Neuronal stem cell (in vitro differentiated cells): ENCODE measurements at regions not wholly inside any gene's neighbourhood (a gene's known extent, or its start where the extent isn't known, plus 50 kb on each side); places are given as distances from the start of the nearest gene placed in this dataset.

Experiments used
- DNase-seq: peaks from one replicate; pipeline ENCODE4 v3.0.0-alpha.2; 2013; ENCODE audit warnings: low spot score
- H2AFZ ChIP-seq: one replicate; pipeline ENCODE4 v1.6.1; 2013; ENCODE audit warnings: mild to moderate bottlenecking, low read length, inconsistent platforms
- H2AK5ac ChIP-seq: 2 replicates; pipeline ENCODE4 v1.6.1; 2013; ENCODE audit warnings: low read depth, mild to moderate bottlenecking, inconsistent platforms, low read length, moderate library complexity, mixed read lengths
- H2BK120ac ChIP-seq: 2 replicates; pipeline ENCODE4 v1.6.1; 2013; ENCODE audit warnings: low read depth, mild to moderate bottlenecking, inconsistent platforms, low read length, moderate library complexity, mixed read lengths
- H2BK12ac ChIP-seq: one replicate; pipeline ENCODE4 v1.6.1; 2013; ENCODE audit warnings: low read length, inconsistent platforms
- H2BK15ac ChIP-seq: 2 replicates; pipeline ENCODE4 v1.6.1; 2013; ENCODE audit warnings: mild to moderate bottlenecking, low read length, inconsistent platforms, mixed read lengths
- H2BK5ac ChIP-seq: one replicate; pipeline ENCODE4 v1.6.1; 2013; ENCODE audit warnings: inconsistent platforms, mild to moderate bottlenecking, low read length, moderate library complexity
- H3K14ac ChIP-seq: one replicate; pipeline ENCODE4 v1.6.1; 2013; ENCODE audit warnings: low read length, inconsistent platforms
- H3K18ac ChIP-seq: 2 replicates; pipeline ENCODE4 v1.6.1; 2013; ENCODE audit warnings: low read length, inconsistent platforms
- H3K23ac ChIP-seq: 2 replicates; pipeline ENCODE4 v1.6.1; 2013; ENCODE audit warnings: low read depth, mild to moderate bottlenecking, mixed read lengths, low read length, inconsistent platforms; ENCODE audit not compliant: poor library complexity
- H3K27ac ChIP-seq: replicated peaks from 3 replicates; pipeline ENCODE4 v1.5.1; 2013; ENCODE audit warnings: low read length, inconsistent platforms
- H3K27me3 ChIP-seq, 3 experiments: 2 replicates each; pipeline ENCODE4 v1.6.1; 2013; ENCODE audit warnings: low read length in 3 of 3, mild to moderate bottlenecking in 2 of 3, inconsistent platforms in 1 of 3, low read depth in 1 of 3, mixed read lengths in 1 of 3, moderate library complexity in 1 of 3; ENCODE audit not compliant: control insufficient read depth in 3 of 3, insufficient read depth in 3 of 3
- H3K36me3 ChIP-seq, 2 donors: replicated peaks in 1 of 2; 2 replicates each; pipeline ENCODE4 v1.6.1; 2013; ENCODE audit warnings: low read length in 2 of 2; ENCODE audit not compliant: control insufficient read depth in 2 of 2, insufficient read depth in 2 of 2
- H3K4ac ChIP-seq: 2 replicates; pipeline ENCODE4 v1.6.1; 2013; ENCODE audit warnings: inconsistent platforms, mild to moderate bottlenecking, low read length, moderate library complexity
- H3K4me1 ChIP-seq, 2 donors: 1 replicate in 1 of 2; 2 replicates in 1 of 2; pipeline ENCODE4 v1.6.1; 2013; ENCODE audit warnings: low read length in 2 of 2, low read depth in 1 of 2; ENCODE audit not compliant: control insufficient read depth in 2 of 2, insufficient read depth in 1 of 2
- H3K4me2 ChIP-seq: one replicate; pipeline ENCODE4 v1.6.1; 2013; ENCODE audit warnings: mild to moderate bottlenecking, low read length, inconsistent platforms; ENCODE audit not compliant: insufficient read depth, poor library complexity, severe bottlenecking
- H3K4me3 ChIP-seq, 2 donors: 2 replicates each; pipeline ENCODE4 v1.5.1; 2013; ENCODE audit warnings: low read length in 2 of 2, mild to moderate bottlenecking in 2 of 2, inconsistent platforms in 1 of 2, moderate library complexity in 1 of 2
- H3K79me1 ChIP-seq: one replicate; pipeline ENCODE4 v1.6.1; 2013; ENCODE audit warnings: low read depth, mild to moderate bottlenecking, inconsistent platforms, low read length, moderate library complexity
- H3K9ac ChIP-seq: one replicate; pipeline ENCODE4 v1.6.1; 2013; ENCODE audit warnings: mild to moderate bottlenecking, low read depth, low read length, inconsistent platforms; ENCODE audit not compliant: poor library complexity
- H3K9me3 ChIP-seq, 2 donors: replicated peaks in 1 of 2; 2 replicates each; pipeline versions ENCODE3 to v1.6.1; 2013; ENCODE audit warnings: low read length in 2 of 2, mild to moderate bottlenecking in 2 of 2, inconsistent platforms in 1 of 2, low read depth in 1 of 2, mixed read lengths in 1 of 2, moderate library complexity in 1 of 2; ENCODE audit not compliant: control insufficient read depth in 2 of 2, insufficient read depth in 1 of 2
- H4K8ac ChIP-seq: one replicate; pipeline ENCODE4 v1.6.1; 2013; ENCODE audit warnings: low read depth, mild to moderate bottlenecking, inconsistent platforms, low read length, moderate library complexity
- H4K91ac ChIP-seq: one replicate; pipeline ENCODE4 v1.6.1; 2013; ENCODE audit warnings: low read length, low read depth, mild to moderate bottlenecking, inconsistent platforms; ENCODE audit not compliant: poor library complexity
- WGBS, 2 donors: extraction: QIAGEN DNeasy Blood & Tissue Kit; methylation state at CpG; one replicate each; pipeline ENCODE4 v1.1.7; 2013; ENCODE audit warnings: missing lambda C conversion rate in 2 of 2, mixed read lengths in 1 of 2; ENCODE audit not compliant: insufficient read length in 2 of 2, insufficient replicate concordance in 1 of 2; ENCODE audit errors: extremely low coverage in 2 of 2; 5-methylcytosine and 5-hydroxymethylcytosine counted together

DNA sequence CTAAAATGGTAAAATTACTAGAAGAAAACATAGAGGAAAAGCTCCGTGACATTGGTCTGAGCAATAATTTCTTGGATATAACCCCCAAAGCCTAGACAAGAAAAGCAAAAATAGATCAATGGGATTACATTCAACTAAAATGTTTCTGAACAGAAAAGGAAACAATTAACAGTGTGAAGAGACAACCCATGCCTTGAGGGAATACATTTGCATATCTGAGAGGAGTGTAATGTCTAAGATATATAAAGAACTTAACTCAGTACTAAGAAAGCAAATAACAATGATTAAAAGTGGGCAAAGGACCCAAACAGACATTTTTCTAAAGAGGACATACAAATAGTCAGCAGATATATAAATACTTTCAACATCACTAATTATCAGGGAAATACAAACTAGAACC lies 206.2 kb downstream of the VAPA start:
- H3K4ac ChIP-seq: no peak overlapping the region
- H3K79me1 ChIP-seq: no peaks in the 10 kb centered on the region
- no peak for DNase-seq
- H3K18ac ChIP-seq: no peak overlapping the region
- H4K8ac ChIP-seq: no peak overlapping the region
- no peaks in the 10 kb centered on the region for H3K36me3 ChIP-seq
- no peak overlapping the region for H3K4me2 ChIP-seq
- H3K9me3 ChIP-seq: peaks cover 2 to 4% of the 10 kb centered on the region in 2 donors
- no peak overlapping the region for H3K14ac ChIP-seq
- H2BK15ac ChIP-seq: no peak overlapping the region
- H3K27ac ChIP-seq: no peak overlapping the region
- H2AK5ac ChIP-seq: no peak overlapping the region
- H3K23ac ChIP-seq: no peak overlapping the region
- no peak overlapping the region for H2BK5ac ChIP-seq
- H2BK12ac ChIP-seq: no peak overlapping the region
- no peak overlapping the region for H3K9ac ChIP-seq
- no peak overlapping the region for H4K91ac ChIP-seq
- peaks cover 5 to 18% of the 10 kb centered on the region in 2 donors for H3K4me1 ChIP-seq
- H3K27me3 ChIP-seq: no peaks in the 10 kb centered on the region
- H2AFZ ChIP-seq: no peak overlapping the region
- no peak overlapping the region for H3K4me3 ChIP-seq
- no peak overlapping the region for H2BK120ac ChIP-seq
- WGBS, 2 donors: no CpG with 5 or more reads among the region's 1 CpG

DNA sequence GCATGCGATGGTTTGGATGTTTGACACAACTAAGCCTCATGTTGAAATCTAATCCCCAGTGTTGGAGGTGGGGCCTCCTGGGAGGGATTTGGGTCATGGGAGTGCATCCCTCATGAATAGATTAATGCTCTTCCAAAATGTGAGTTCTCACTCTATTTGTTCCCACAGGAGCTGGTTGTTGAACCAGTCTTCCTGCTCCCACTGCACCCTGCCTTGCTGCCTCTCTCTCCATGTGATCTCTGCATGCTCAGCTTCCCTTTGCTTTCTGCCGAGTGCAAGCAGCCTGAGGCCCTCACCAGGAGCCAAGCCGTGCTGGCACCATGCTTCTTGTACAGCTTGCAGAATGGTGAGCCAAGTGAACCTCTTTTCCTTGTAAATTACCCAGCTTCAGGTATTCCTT lies 206.8 kb downstream of the VAPA start:
- H3K79me1 ChIP-seq: no peaks in the 10 kb centered on the region
- peaks cover 2 to 4% of the 10 kb centered on the region in 2 donors for H3K9me3 ChIP-seq
- no peak overlapping the region for H4K91ac ChIP-seq
- H2BK12ac ChIP-seq: no peak overlapping the region
- H2BK15ac ChIP-seq: no peak overlapping the region
- no peaks in the 10 kb centered on the region for H3K36me3 ChIP-seq
- no peak overlapping the region for H3K9ac ChIP-seq
- H3K4me1 ChIP-seq: peaks cover 5 to 21% of the 10 kb centered on the region in 2 donors
- H2AK5ac ChIP-seq: no peak overlapping the region
- no peak overlapping the region for H2AFZ ChIP-seq
- H3K27ac ChIP-seq: no peak overlapping the region
- no peak overlapping the region for H3K4me3 ChIP-seq
- H3K14ac ChIP-seq: peak overlapping the region; percentile 97
- no peak overlapping the region for H2BK120ac ChIP-seq
- H3K4me2 ChIP-seq: no peak overlapping the region
- no peaks in the 10 kb centered on the region for H3K27me3 ChIP-seq
- DNase-seq: no peak
- H3K18ac ChIP-seq: peak overlapping the region; percentile 69
- peak overlapping the region; percentile 71 for H3K23ac ChIP-seq
- no peak overlapping the region for H3K4ac ChIP-seq
- no CpG with 5 or more reads among the region's 3 CpGs for whole genome bisulfite sequencing, 2 donors
- no peak overlapping the region for H2BK5ac ChIP-seq
- H4K8ac ChIP-seq: no peak overlapping the region

DNA sequence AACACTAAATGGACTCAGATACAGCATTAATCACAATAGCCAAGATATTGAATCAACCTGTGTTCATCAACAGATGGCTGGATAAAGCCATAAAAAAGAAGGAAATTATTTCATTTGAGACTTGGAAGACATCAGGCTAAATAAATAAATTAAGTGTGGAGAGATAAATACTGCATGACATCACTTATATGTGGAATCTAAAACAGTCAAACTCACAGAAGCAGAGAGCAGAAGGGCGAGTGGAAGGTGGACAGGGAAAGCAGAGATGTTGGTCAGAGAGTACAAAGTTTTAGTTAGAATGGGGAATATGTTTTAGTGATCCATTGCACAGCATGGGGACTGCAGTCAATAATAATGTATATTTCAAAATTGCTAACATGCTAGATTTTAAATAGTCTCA lies 207.2 kb downstream of the VAPA start:
- H2BK120ac ChIP-seq: no peak overlapping the region
- H3K9ac ChIP-seq: no peak overlapping the region

DNA sequence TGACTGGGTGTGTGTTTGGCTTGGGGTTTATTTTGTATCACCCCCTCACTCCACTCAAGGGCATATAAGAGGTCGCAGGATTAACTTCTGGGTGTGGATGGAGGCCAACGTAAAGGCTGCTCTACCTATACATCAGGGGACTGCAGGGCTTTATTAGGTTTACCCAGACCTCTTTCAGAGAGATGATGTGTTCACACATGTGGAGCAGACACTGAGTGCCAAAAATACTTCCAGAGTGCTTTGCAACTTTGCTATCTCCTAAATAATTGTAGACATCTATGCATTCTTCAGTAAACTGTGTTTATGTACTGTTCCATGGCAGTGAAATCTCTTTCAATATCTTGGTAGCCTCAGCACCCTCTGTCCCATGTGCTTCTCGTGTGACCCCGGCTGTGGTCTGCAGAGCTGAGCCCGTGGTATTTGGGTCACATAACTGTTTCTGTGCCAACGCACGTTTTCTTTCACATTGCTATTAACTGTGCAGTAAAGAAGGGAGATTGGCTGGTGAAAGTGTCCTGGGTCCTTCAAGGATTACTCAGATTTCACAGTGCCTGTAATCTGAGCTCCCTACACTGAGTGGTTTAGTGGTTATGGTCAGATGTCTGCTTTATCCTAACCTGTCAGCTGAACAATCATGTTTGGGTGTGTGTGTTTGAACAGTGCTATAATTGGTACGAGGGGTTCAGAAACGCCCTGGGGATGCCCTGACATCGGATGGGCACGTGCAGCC lies 208.1 kb downstream of the VAPA start:
- H2AK5ac ChIP-seq: no peak overlapping the region
- no CpG with 5 or more reads among the region's 11 CpGs for WGBS, 2 donors
- peaks cover 5 to 23% of the 10 kb centered on the region in 2 donors for H3K4me1 ChIP-seq
- H3K14ac ChIP-seq: no peak overlapping the region
- no peak overlapping the region for H3K23ac ChIP-seq
- H3K4me3 ChIP-seq: no peak overlapping the region
- no peak overlapping the region for H2BK5ac ChIP-seq
- H3K18ac ChIP-seq: no peak overlapping the region
- H2BK12ac ChIP-seq: no peak overlapping the region
- no peaks in the 10 kb centered on the region for H3K27me3 ChIP-seq
- H2AFZ ChIP-seq: peak overlapping the region; percentile 40
- H3K36me3 ChIP-seq: no peaks in the 10 kb centered on the region
- no peak overlapping the region for H4K8ac ChIP-seq
- peaks cover 2 to 4% of the 10 kb centered on the region in 2 donors for H3K9me3 ChIP-seq
- H3K9ac ChIP-seq: no peak overlapping the region
- DNase-seq: no peak
- no peak overlapping the region for H3K27ac ChIP-seq
- no peak overlapping the region for H3K4ac ChIP-seq
- no peak overlapping the region for H3K4me2 ChIP-seq
- no peak overlapping the region for H4K91ac ChIP-seq
- H3K79me1 ChIP-seq: no peaks in the 10 kb centered on the region
- no peak overlapping the region for H2BK120ac ChIP-seq
- H2BK15ac ChIP-seq: no peak overlapping the region

More for the DNA sequence above, 207.2 kb downstream of the VAPA start:
- Histone ChIP-seq H2AFZ (no peak overlapping the region), H3K4me3 (no peak overlapping the region), H2BK5ac (no peak overlapping the region), H2BK12ac (no peak overlapping the region), H3K4me2 (no peak overlapping the region), H3K23ac (no peak overlapping the region), H4K91ac (no peak overlapping the region), H4K8ac (no peak overlapping the region), H2AK5ac (no peak overlapping the region), H3K79me1 (no peaks in the 10 kb centered on the region), H3K27me3 (no peaks in the 10 kb centered on the region), H3K18ac (no peak overlapping the region), H3K36me3 (no peaks in the 10 kb centered on the region), H3K4me1 (peaks cover 5 to 21% of the 10 kb centered on the region in 2 donors), H3K14ac (no peak overlapping the region), H3K27ac (no peak overlapping the region), H3K9me3 (peaks cover 2 to 4% of the 10 kb centered on the region in 2 donors), H3K4ac (no peak overlapping the region), H2BK15ac (no peak overlapping the region)
- no peak for DNase-seq
- WGBS, 2 donors: no CpG with 5 or more reads among the region's 1 CpG
